UCSD-AML1 (cell line): ENCODE measurements at regions not wholly inside any gene's neighbourhood (a gene's known extent, or its start where the extent isn't known, plus 50 kb on each side); places are given as distances from the start of the nearest gene placed in this dataset.
A peak's percentile ranks its signal among the peaks of the same experiment; 100 is the strongest.

Experiments used
- DNase-seq: peaks from one replicate; lab custom pipeline; 2025; ENCODE audit not compliant: unreplicated experiment; lab: John Stamatoyannopoulos, UW

- DNase-seq = no peak
Measured at GRCh38 chr6:104434519-104434918, 425.2 kb downstream of the HACE1 start.

GRCh38 chr6:104431096-104431495, 428.6 kb downstream of the HACE1 start:
- no peak for DNase-seq

- no peak for DNase-seq
Measured at GRCh38 chr6:104428184-104428583, 431.5 kb downstream of the HACE1 start.

- peak; percentile 6 for DNase-seq
Measured at GRCh38 chr6:104423691-104424090, 436.0 kb downstream of the HACE1 start.

- DNase-seq = no peak
Measured at GRCh38 chr6:104421650-104422049, 438.1 kb downstream of the HACE1 start.

GRCh38 chr6:104418839-104419238, 440.9 kb downstream of the HACE1 start:
- no peak for DNase-seq

- peak; percentile 22 for DNase-seq
Measured at GRCh38 chr6:104418125-104418524, 441.6 kb downstream of the HACE1 start.

GRCh38 chr6:104414723-104415122, 445.0 kb downstream of the HACE1 start:
- no peak for DNase-seq

GRCh38 chr6:104413767-104414166, 446.0 kb downstream of the HACE1 start:
- no peak for DNase-seq

- DNase-seq = no peak
Measured at GRCh38 chr6:104411302-104411701, 448.4 kb downstream of the HACE1 start.

GRCh38 chr6:104409913-104410312, 449.8 kb downstream of the HACE1 start:
- no peak for DNase-seq

GRCh38 chr6:104407957-104408356, 451.8 kb downstream of the HACE1 start:
- DNase-seq = no peak

GRCh38 chr6:104404377-104404776, 455.3 kb downstream of the HACE1 start:
- no peak for DNase-seq

- no peak for DNase-seq
Measured at GRCh38 chr6:104402572-104402971, 457.1 kb downstream of the HACE1 start.

GRCh38 chr6:104401926-104402325, 457.8 kb downstream of the HACE1 start:
- DNase-seq = no peak

GRCh38 chr6:104400844-104401243, 458.9 kb downstream of the HACE1 start:
- no peak for DNase-seq

GRCh38 chr6:104396077-104396476, 463.6 kb downstream of the HACE1 start:
- DNase-seq = peak; percentile 8

GRCh38 chr6:104381907-104382306, 477.8 kb downstream of the HACE1 start:
- DNase-seq = no peak

- no peak for DNase-seq
Measured at GRCh38 chr6:104365451-104366234, 494.1 kb downstream of the HACE1 start.

- DNase-seq = no peak
Measured at GRCh38 chr6:104357928-104358327, 501.8 kb downstream of the HACE1 start.

GRCh38 chr6:104356197-104356596, 503.5 kb downstream of the HACE1 start:
- no peak for DNase-seq

- no peak for DNase-seq
Measured at GRCh38 chr6:104349191-104349590, 510.5 kb downstream of the HACE1 start.

- DNase-seq = no peak
Measured at GRCh38 chr6:104344223-104344622, 515.5 kb downstream of the HACE1 start.
